ENCODE measurements at regions not wholly inside any gene's neighbourhood (a gene's known extent, or its start where the extent isn't known, plus 50 kb on each side); places are given as distances from the start of the nearest gene placed in this dataset.

DNA sequence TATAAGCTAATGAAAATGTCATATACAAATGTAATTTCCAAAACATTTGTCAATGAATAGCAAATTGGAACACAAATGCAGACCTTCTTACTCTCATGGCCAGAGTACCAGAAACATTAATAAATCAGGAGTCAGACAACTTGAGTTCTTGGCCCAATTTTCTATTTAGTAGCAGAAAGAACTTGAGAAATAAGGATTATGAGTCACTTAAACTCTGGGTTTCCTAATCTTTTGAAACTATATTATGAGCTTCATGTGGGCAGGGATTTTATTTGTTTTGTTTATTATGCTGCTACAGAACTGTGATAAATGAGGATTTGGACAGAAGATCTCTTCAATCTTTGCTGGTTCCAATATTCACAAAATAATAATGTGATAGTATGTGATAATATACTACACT is 686.7 kb downstream of the NR4A2 start:
- TF ChIP-seq POLR2A (IDR thresholded peaks at IDR 0.05) (no peak), EP300 (IDR thresholded peaks at IDR 0.05) (no peak), POLR2AphosphoS5 (IDR thresholded peaks at IDR 0.05) (no peak)
- TF ChIP-seq, protein P1, sequence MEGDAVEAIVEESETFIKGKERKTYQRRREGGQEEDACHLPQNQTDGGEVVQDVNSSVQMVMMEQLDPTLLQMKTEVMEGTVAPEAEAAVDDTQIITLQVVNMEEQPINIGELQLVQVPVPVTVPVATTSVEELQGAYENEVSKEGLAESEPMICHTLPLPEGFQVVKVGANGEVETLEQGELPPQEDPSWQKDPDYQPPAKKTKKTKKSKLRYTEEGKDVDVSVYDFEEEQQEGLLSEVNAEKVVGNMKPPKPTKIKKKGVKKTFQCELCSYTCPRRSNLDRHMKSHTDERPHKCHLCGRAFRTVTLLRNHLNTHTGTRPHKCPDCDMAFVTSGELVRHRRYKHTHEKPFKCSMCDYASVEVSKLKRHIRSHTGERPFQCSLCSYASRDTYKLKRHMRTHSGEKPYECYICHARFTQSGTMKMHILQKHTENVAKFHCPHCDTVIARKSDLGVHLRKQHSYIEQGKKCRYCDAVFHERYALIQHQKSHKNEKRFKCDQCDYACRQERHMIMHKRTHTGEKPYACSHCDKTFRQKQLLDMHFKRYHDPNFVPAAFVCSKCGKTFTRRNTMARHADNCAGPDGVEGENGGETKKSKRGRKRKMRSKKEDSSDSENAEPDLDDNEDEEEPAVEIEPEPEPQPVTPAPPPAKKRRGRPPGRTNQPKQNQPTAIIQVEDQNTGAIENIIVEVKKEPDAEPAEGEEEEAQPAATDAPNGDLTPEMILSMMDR (IDR thresholded peaks at IDR 0.05), result no peak

Data from gastroesophageal sphincter (tissue), 3 donors.